SK-N-MC (cell line): ENCODE measurements at regions not wholly inside any gene's neighbourhood (a gene's known extent, or its start where the extent isn't known, plus 50 kb on each side); places are given as distances from the start of the nearest gene placed in this dataset.

ENCODE experiments used
- DNase-seq: peaks from one replicate; pipeline ENCODE4 v3.0.0-alpha.2; 2011; ENCODE audit warnings: low read depth, low spot score
- H3K27ac ChIP-seq: fragments of 200-600 bp; sonication (generic); 2 replicates; pipeline ENCODE4 v1.5.1; 2016; ENCODE audit warnings: mixed run types
- H3K36me3 ChIP-seq: fragments of 200-600 bp; sonication (generic); 2 replicates; pipeline ENCODE4 v1.6.1; 2017; ENCODE audit warnings: antibody characterized with exemption, low read length, mixed read lengths; ENCODE audit not compliant: insufficient read depth
- H3K4me3 ChIP-seq: fragments of 200-600 bp; sonication (generic); 2 replicates; pipeline ENCODE4 v1.5.1; 2016
- H3K9ac ChIP-seq: fragments of 200-600 bp; sonication (generic); 2 replicates; pipeline ENCODE4 v1.8.0; 2017; ENCODE audit warnings: mixed run types, mixed read lengths; ENCODE audit not compliant: insufficient read length
- H3K9me3 ChIP-seq: fragments of 200-600 bp; sonication (generic); 2 replicates; pipeline ENCODE4 v1.6.1; 2017; ENCODE audit warnings: low read depth, mild to moderate bottlenecking, antibody characterized with exemption, low read length, moderate library complexity, mixed read lengths
- EZH2 ChIP-seq: fragments of 200-600 bp; sonication (generic); IDR thresholded peaks from one replicate; pipeline ENCODE4 v1.6.1; 2017; ENCODE audit warnings: antibody characterized with exemption
- FOXP2 ChIP-seq: optimal IDR thresholded peaks from 2 replicates; pipeline ENCODE3; 2011; ENCODE audit warnings: mild to moderate bottlenecking, moderate library complexity; ENCODE audit not compliant: insufficient read depth; ENCODE audit errors: extremely low read length, control extremely low read depth
- POLR2AphosphoS5 ChIP-seq: IDR thresholded peaks from 2 replicates; pipeline ENCODE4 v1.6.1; 2012; ENCODE audit warnings: mild to moderate bottlenecking, low read depth, low read length, borderline replicate concordance

DNA sequence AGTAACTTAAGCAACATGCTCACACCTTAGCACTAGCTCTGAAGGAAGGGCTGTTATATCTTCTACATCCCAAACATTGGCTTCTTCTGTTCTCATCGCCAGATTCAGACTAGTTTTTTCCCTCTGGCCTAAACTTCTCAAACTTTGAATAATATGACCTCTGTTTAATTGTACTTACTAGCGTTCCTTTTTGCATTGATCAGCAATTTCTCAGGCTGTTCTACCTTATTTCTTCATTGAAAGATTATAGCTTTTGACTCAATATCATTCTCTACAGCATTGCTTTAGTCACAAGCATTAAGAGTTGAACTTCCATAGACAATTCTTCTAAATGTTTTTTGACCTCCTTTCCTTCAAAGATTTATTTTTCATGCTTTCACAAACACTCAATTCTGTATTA, 659.2 kb downstream of the PCDH7 start:
- Histone ChIP-seq H3K27ac (no peak overlapping the region), H3K36me3 (no peaks in the 10 kb centered on the region), H3K9me3 (no peaks in the 10 kb centered on the region), H3K4me3 (no peak overlapping the region), H3K9ac (no peak overlapping the region)
- TF ChIP-seq EZH2 (no peak), FOXP2 (no peak), POLR2AphosphoS5 (no peak)
- no peak for DNase-seq

DNA sequence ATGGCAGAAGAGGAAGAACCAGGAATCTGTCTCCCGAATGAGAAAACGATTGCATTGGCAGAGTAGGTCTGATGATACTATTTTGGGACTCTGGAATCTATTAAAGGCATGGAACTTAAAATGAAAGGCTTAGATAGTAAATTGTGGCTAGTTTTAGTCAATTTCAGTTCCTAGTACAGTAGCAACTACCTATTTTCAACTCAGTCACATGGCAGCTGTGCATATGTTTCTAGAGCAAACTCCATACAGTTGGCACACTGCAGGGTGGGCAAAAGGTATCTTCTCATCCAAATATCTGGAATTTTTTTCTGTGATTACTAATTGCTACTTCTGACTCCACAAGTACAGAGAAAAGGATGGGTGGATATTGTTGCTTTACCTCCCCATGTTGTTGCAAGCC, 663.6 kb downstream of the PCDH7 start:
- Histone ChIP-seq H3K36me3 (no peaks in the 10 kb centered on the region), H3K27ac (no peak overlapping the region), H3K9me3 (no peaks in the 10 kb centered on the region), H3K9ac (no peak overlapping the region), H3K4me3 (no peak overlapping the region)
- no peak for DNase-seq
- TF ChIP-seq FOXP2 (no peak), POLR2AphosphoS5 (no peak), EZH2 (no peak)

DNA sequence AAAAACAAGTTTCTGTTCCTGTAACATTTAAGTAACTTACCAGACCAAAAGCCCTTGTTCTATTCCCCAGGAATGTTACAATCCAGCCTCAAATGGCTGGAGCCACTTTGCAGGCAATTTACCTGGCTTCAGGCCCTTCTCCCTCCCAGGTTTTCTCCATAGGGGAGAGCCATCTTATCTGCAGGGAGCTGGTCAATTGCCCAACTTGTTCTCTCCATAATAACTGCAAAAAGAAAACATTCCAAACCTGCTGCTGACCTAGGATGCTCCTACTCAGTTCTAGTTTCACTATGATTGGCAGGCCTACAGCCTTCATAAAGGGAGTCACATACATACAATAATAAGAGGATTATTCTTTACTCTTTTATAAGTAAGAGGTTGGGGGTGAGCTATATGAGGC, 670.7 kb downstream of the PCDH7 start:
- no peak overlapping the region for H3K9ac ChIP-seq
- no peak for TF ChIP-seq EZH2
- no peak for TF ChIP-seq POLR2AphosphoS5
- no peak for TF ChIP-seq FOXP2
- no peaks in the 10 kb centered on the region for H3K9me3 ChIP-seq
- no peak for DNase-seq
- H3K27ac ChIP-seq, result no peak overlapping the region
- H3K4me3 ChIP-seq, result no peak overlapping the region
- H3K36me3 ChIP-seq, result no peaks in the 10 kb centered on the region

DNA sequence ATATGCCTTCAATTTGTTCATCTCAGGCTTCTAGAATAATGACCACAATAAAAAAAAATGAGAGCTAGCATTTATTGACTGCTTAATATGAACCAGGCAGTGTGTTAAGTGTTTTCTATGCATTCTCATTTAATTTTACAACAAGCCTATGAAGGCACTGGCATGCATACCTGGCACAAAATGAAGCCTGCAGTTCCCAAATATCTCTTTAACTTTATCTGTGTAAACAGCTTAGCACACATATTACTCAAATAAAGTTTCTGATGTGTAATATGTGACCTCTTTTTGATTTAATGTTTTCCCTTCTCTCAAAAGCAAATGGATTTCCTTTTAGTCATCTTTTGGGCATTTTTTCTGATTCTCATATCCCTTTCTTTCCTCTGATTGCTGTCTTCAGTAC, 671.8 kb downstream of the PCDH7 start:
- Histone ChIP-seq H3K9ac (no peak overlapping the region), H3K4me3 (no peak overlapping the region), H3K27ac (no peak overlapping the region), H3K36me3 (no peaks in the 10 kb centered on the region), H3K9me3 (no peaks in the 10 kb centered on the region)
- no peak for TF ChIP-seq EZH2
- no peak for TF ChIP-seq POLR2AphosphoS5
- no peak for TF ChIP-seq FOXP2
- DNase-seq, result no peak

DNA sequence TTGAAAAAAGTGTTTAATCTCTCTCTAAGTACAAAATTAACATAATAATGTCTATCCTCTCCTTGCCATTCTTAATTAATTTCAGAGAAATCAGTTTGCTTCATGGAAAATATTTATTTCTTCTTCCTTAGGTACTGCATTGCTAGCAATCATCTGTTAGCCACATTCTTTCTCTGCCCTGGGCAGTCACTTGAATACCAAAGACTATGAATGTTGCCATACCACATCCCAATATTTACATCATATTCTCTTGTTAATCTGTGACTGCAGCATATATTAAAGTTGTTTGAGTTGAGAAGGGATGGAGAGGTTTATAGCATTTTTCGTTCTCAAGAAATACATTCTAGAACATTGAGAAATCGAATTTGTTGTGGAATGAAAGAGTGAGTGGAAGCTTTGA, 672.8 kb downstream of the PCDH7 start:
- no peak for DNase-seq
- TF ChIP-seq EZH2 (no peak), FOXP2 (no peak), POLR2AphosphoS5 (no peak)
- H3K27ac ChIP-seq, result no peak overlapping the region

DNA sequence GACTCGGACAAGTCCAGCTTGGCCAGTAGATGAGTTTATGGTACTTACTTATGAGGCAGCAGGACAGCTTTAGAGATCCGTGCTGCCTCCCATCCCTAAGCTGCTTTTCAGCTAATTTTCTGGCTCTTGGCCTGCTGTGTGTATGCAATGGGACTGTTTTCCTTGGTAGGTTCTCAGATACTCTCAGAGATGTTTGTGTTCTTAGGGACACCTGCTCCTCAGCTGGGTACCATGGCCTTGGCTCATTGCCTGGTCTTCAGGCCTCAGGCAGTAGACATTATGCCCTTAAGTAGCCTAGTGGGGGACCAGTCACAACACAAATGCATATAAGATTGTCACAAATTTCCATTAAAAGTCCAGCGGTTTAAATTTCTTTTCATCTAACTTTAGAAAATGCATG, 688.0 kb downstream of the PCDH7 start:
- no peak overlapping the region for H3K27ac ChIP-seq
- H3K36me3 ChIP-seq, result no peaks in the 10 kb centered on the region
- TF ChIP-seq POLR2AphosphoS5, result no peak
- TF ChIP-seq FOXP2, result no peak
- TF ChIP-seq EZH2, result no peak
- H3K9ac ChIP-seq, result no peak overlapping the region
- no peaks in the 10 kb centered on the region for H3K9me3 ChIP-seq
- H3K4me3 ChIP-seq, result no peak overlapping the region
- no peak for DNase-seq

More for the DNA sequence above, 672.8 kb downstream of the PCDH7 start:
- H3K36me3 ChIP-seq, result no peaks in the 10 kb centered on the region
- H3K9me3 ChIP-seq, result no peaks in the 10 kb centered on the region
- no peak overlapping the region for H3K9ac ChIP-seq
- no peak overlapping the region for H3K4me3 ChIP-seq

DNA sequence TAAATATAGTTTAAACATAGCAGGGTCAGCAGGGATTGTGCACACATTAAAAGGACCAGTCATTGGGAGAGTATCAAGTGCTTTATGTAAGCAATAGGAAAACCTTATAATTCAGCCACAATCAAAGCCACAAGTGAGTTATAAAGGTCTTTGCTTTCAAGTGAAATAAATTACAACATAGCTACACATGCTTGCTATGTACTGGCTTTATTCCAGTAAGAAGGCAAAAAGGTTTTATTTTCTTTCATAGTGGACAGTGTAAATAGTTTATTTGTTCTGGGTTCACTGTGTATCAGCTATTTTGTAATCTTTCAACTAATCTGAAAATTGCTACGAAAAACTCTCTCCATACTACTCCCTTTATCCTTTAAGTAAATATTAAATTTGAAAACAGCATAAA, 691.4 kb downstream of the PCDH7 start:
- no peak overlapping the region for H3K9ac ChIP-seq
- TF ChIP-seq FOXP2, result no peak
- TF ChIP-seq EZH2, result no peak
- TF ChIP-seq POLR2AphosphoS5, result no peak
- H3K4me3 ChIP-seq, result no peak overlapping the region
- no peak for DNase-seq
- no peaks in the 10 kb centered on the region for H3K9me3 ChIP-seq
- H3K27ac ChIP-seq, result no peak overlapping the region
- no peaks in the 10 kb centered on the region for H3K36me3 ChIP-seq

DNA sequence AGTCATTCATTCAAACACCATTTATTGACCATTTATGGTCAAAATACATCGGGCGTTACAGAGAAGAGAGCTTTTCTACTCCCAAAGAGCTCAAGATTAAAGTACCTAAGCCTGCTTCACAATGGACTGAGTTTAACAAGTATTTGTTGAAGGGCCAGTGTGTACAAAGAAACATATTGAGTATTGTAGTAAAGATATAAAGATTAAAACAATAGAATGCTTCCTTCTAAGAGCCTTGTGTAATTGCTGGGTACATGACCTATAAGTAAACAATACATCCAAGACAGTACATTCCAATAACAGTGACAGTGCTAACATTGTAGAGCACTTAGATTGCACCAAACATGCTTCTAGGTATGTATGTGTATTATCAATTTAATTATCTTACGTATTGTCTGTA, 695.5 kb downstream of the PCDH7 start:
- TF ChIP-seq FOXP2, result no peak
- TF ChIP-seq EZH2, result no peak
- no peak for TF ChIP-seq POLR2AphosphoS5
- Histone ChIP-seq H3K4me3 (no peak overlapping the region), H3K27ac (no peak overlapping the region), H3K9ac (no peak overlapping the region), H3K36me3 (no peaks in the 10 kb centered on the region), H3K9me3 (no peaks in the 10 kb centered on the region)
- DNase-seq, result no peak

DNA sequence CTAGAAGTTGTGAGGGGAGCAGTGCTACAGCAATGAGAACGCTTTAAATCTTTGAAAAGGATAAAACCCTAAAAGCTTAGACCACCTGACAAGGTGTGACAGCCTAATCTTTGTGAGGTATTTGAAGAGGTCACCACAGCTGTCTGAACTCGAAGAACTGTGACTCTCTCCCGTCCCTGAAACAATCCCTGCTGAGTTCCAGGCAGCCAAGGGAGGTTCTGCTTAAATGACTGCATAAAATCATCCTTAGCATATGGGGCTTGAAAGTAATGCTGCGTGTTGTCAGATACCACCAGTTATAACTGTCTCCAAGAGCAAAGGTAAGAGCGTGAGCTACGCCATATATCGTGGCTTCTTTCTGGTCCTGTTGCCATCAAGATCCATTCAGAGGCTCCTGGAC, 696.3 kb downstream of the PCDH7 start:
- DNase-seq, result no peak
- TF ChIP-seq FOXP2, result no peak
- TF ChIP-seq EZH2, result no peak
- no peak for TF ChIP-seq POLR2AphosphoS5
- H3K27ac ChIP-seq, result no peak overlapping the region
- H3K4me3 ChIP-seq, result no peak overlapping the region
- no peak overlapping the region for H3K9ac ChIP-seq
- no peaks in the 10 kb centered on the region for H3K36me3 ChIP-seq
- no peaks in the 10 kb centered on the region for H3K9me3 ChIP-seq

DNA sequence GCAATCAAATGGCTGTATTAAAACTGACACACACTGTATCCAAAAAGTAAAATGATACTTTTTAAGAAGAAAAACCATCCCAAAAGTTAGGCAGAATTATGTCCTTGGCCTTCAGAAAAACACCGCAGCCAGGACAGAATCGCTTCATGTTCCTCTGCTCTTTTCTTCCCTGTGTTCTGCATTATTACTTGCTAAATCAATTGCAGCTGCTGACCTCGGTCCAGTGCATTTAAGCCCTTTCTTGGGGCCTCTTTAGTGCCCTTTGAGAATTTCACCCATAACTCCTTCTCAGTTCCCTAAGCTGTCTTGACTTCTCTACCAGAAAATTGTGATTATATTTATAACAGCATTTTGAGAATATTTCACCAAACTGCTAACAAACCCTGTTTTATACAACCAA, 696.9 kb downstream of the PCDH7 start:
- H3K9me3 ChIP-seq, result no peaks in the 10 kb centered on the region
- H3K9ac ChIP-seq, result no peak overlapping the region
- no peak for DNase-seq
- H3K4me3 ChIP-seq, result no peak overlapping the region
- TF ChIP-seq EZH2 (no peak), POLR2AphosphoS5 (no peak), FOXP2 (no peak)
- no peak overlapping the region for H3K27ac ChIP-seq
- H3K36me3 ChIP-seq, result no peaks in the 10 kb centered on the region
